Ascending aorta (tissue), 2 donors: ENCODE measurements at regions not wholly inside any gene's neighbourhood (a gene's known extent, or its start where the extent isn't known, plus 50 kb on each side); places are given as distances from the start of the nearest gene placed in this dataset.

ENCODE experiments used
- DNase-seq, 2 donors: peaks; one replicate each; pipeline ENCODE4 v3.0.0-alpha.2; 2019; ENCODE audit warnings: low spot score in 2 of 2
- H3K27ac ChIP-seq, 2 donors: fragments of 200-600 bp; sonication (generic); one replicate each; pipeline ENCODE4 v1.5.1; 2016 to 2017; ENCODE audit warnings: mild to moderate bottlenecking in 1 of 2
- H3K27me3 ChIP-seq: fragments of 200-600 bp; sonication (generic); one replicate; pipeline ENCODE4 v1.5.1; 2017
- H3K36me3 ChIP-seq, 2 donors: fragments of 200-600 bp; sonication (generic); one replicate each; pipeline ENCODE4 v1.5.1; 2016
- H3K4me1 ChIP-seq, 2 donors: fragments of 200-600 bp; sonication (generic); one replicate each; pipeline ENCODE4 v1.5.1; 2016 to 2017; ENCODE audit warnings: mild to moderate bottlenecking in 1 of 2
- H3K4me3 ChIP-seq, 2 donors: fragments of 200-600 bp; sonication (generic); one replicate each; pipeline ENCODE4 v1.5.1; 2016 to 2017; ENCODE audit warnings: mild to moderate bottlenecking in 1 of 2
- H3K9me3 ChIP-seq, 2 donors: fragments of 200-600 bp; sonication (generic); one replicate each; pipeline ENCODE4 v1.5.1; 2016
- CTCF ChIP-seq, 3 experiments: fragments of 200-600 bp in 2 of 3; fragments of 450-650 bp in 1 of 3; sonication (generic) in 2 of 3; IDR thresholded peaks; one replicate each; pipeline ENCODE4 v1.5.1; 2016 to 2019; ENCODE audit warnings: antibody characterized with exemption in 3 of 3, mild to moderate bottlenecking in 1 of 3, moderate library complexity in 1 of 3
- intact Hi-C: fragments of 100-400 bp; cut with DNase I; formaldehyde crosslinking; loops from one replicate; pipeline ENCODE4 v1.15.1; 2023

DNA sequence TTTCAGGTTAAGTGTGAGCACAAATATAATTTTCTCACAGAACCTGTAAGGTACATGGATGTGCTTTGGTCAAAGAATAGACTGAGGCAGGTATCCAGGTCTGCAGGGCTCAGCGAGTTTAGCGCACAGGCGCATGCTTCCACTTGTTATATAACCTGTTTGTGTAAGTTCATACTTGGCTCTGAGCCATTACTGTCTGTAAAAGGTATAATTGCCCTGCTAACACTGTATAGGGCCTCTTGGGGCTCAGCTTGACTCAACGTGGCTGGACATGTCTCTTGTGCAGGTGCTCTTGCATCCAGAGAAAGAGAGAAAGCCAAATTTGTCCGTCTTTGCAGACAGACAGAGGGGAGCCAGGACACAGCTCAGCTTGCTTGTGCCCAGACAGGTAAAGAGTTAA is 759.6 kb downstream of the MTRR start:
- no peak overlapping the region for H3K4me3 ChIP-seq
- intact Hi-C loops: no loop called here
- H3K9me3 ChIP-seq: no peaks in the 10 kb centered on the region
- no peak for TF ChIP-seq CTCF (IDR thresholded peaks at IDR 0.05)
- no peaks in the 10 kb centered on the region for H3K36me3 ChIP-seq
- no peak overlapping the region for H3K27ac ChIP-seq
- DNase-seq: no peak
- H3K4me1 ChIP-seq: no peaks in the 10 kb centered on the region
- no peaks in the 10 kb centered on the region for H3K27me3 ChIP-seq

- no peak overlapping the region for H3K4me3 ChIP-seq
- H3K27ac ChIP-seq: no peak overlapping the region
- no peaks in the 10 kb centered on the region for H3K4me1 ChIP-seq
- DNase-seq: no peak
- intact Hi-C loops: no loop called here
- no peak for TF ChIP-seq CTCF (IDR thresholded peaks at IDR 0.05)
- H3K9me3 ChIP-seq: no peaks in the 10 kb centered on the region
- no peaks in the 10 kb centered on the region for H3K27me3 ChIP-seq
- H3K36me3 ChIP-seq: no peaks in the 10 kb centered on the region
Measured at GRCh38 chr5:8633259-8633658, 764.3 kb downstream of the MTRR start.

DNA sequence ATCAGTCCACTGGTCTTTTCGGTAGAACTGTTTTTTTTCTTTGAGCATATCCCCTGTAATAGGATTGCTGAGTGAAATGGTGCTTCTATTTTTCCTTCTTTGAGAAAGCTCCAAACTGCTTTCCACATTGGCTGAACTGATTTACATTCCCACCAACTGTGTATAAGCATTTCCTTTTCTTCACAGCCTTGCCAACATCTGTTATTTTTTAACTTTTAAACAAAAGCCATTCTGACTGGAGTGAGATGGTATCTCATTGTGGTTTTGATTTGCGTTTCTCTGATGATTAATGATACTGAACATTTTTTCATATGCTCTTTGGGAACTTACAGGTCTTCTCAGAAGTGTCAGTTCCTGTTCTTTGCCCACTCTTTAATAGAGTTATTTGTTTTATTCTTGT is 764.7 kb downstream of the MTRR start:
- Histone ChIP-seq H3K4me1 (no peaks in the 10 kb centered on the region), H3K9me3 (no peaks in the 10 kb centered on the region), H3K36me3 (no peaks in the 10 kb centered on the region), H3K4me3 (no peak overlapping the region), H3K27me3 (no peaks in the 10 kb centered on the region), H3K27ac (no peak overlapping the region)
- intact Hi-C loops: no loop called here
- no peak for TF ChIP-seq CTCF (IDR thresholded peaks at IDR 0.05)
- no peak for DNase-seq

GRCh38 chr5:8634219-8634618 is 765.3 kb downstream of the MTRR start:
- intact Hi-C loops: no loop called here
- Histone ChIP-seq H3K9me3 (no peaks in the 10 kb centered on the region), H3K27me3 (no peaks in the 10 kb centered on the region), H3K4me1 (no peaks in the 10 kb centered on the region), H3K36me3 (no peaks in the 10 kb centered on the region), H3K4me3 (no peak overlapping the region), H3K27ac (no peak overlapping the region)
- no peak for TF ChIP-seq CTCF (IDR thresholded peaks at IDR 0.05)
- no peak for DNase-seq

DNA sequence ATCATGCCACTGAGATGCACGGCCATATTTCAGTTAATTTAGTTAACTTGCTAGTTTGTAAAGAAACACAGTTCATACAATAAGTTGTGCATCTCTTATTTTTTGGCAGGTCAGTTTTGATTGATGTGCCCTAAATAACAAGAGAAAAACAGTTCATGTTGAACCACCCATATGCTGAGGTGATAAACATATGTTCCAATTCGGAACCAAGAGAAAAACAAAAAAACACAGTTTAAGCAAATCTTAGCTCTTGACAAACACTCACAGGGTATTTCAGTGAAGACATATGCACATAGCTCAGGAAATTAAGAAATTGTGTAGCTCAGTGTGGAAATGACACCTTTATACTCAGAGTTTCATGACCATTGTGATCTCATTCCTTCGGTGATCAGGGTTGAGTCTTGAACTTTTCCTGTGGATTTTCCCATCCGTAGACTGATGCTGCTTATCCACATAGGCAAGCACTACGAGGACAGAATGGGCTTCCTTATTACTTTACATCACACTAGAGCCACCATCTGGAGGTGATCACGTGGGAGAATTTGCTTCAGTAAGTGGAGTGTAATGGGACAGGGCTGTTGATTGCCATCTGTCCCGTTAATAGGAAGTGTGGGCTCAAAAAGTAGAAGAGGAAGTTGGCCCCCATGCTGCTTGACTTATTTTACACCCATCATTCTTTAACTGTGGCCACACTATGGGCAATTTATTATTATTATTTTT is 773.0 kb downstream of the MTRR start:
- Histone ChIP-seq H3K4me1 (no peaks in the 10 kb centered on the region), H3K27me3 (no peaks in the 10 kb centered on the region), H3K4me3 (no peak overlapping the region), H3K36me3 (no peaks in the 10 kb centered on the region), H3K9me3 (no peaks in the 10 kb centered on the region), H3K27ac (no peak overlapping the region)
- DNase-seq: no peak
- intact Hi-C loops: no loop called here
- TF ChIP-seq CTCF (IDR thresholded peaks at IDR 0.05): no peak

DNA sequence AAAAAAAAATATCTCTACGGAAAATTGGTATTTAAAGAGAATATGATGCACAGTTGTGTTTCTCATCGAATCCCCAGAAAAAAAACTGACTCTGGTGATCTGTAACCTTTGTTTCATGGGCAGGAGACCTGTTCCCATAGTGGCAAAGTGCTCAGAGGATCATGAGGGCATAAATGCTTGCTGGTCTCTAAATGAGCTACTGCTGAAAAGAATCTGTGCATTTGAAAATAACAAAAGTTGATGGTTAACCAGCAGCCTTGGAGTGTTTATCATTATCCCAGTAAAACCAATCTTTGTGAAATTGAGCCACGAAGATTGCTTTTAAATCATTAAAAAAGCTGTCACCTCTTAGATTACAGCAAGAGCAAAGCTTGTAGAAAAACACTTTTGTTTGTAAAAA is 775.4 kb downstream of the MTRR start:
- no peak overlapping the region for H3K4me3 ChIP-seq
- intact Hi-C loops: no loop called here
- DNase-seq: no peak
- TF ChIP-seq CTCF (IDR thresholded peaks at IDR 0.05): no peak
- no peaks in the 10 kb centered on the region for H3K27me3 ChIP-seq
- H3K36me3 ChIP-seq: no peaks in the 10 kb centered on the region
- no peaks in the 10 kb centered on the region for H3K9me3 ChIP-seq
- no peaks in the 10 kb centered on the region for H3K4me1 ChIP-seq
- no peak overlapping the region for H3K27ac ChIP-seq
